Heart right ventricle (tissue), 16 donors: ENCODE measurements at regions not wholly inside any gene's neighbourhood (a gene's known extent, or its start where the extent isn't known, plus 50 kb on each side); places are given as distances from the start of the nearest gene placed in this dataset.
"Not testable (repeated sequence)": the region's sequence is repeated elsewhere in the genome, so short reads cannot be mapped to it uniquely, and the experiment has no call there.

Experiments
- ATAC-seq, 8 donors: fragments of 200-7000 bp; cut with Tn5 transposase; one replicate each; pipeline ENCODE4 v1.9.1; 2020; ENCODE audit warnings: mild to moderate bottlenecking in 8 of 8, moderate library complexity in 8 of 8, moderate number of reproducible peaks in 1 of 8
- DNase-seq, 2 donors: peaks; one replicate each; pipeline ENCODE4 v3.0.0-alpha.2; 2020
- H3K27ac ChIP-seq, 10 donors: fragments of 200-600 bp; sonication (generic) in 2 of 10; one replicate each; pipeline versions ENCODE4 v1.5.0 to v1.8.0; 2020 to 2022; ENCODE audit warnings: mild to moderate bottlenecking in 3 of 10
- H3K27me3 ChIP-seq, 7 donors: fragments of 200-600 bp; one replicate each; pipeline ENCODE4 v1.8.0; 2021 to 2022; ENCODE audit warnings: mild to moderate bottlenecking in 2 of 7
- H3K36me3 ChIP-seq, 9 donors: fragments of 200-600 bp; sonication (generic) in 1 of 9; one replicate each; pipeline versions ENCODE4 v1.5.0 to v1.8.0; 2020 to 2022; ENCODE audit warnings: mild to moderate bottlenecking in 2 of 9
- H3K4me1 ChIP-seq, 9 donors: fragments of 200-600 bp; sonication (generic) in 1 of 9; one replicate each; pipeline versions ENCODE4 v1.5.0 to v1.8.0; 2020 to 2022; ENCODE audit warnings: mild to moderate bottlenecking in 4 of 9
- H3K4me3 ChIP-seq, 10 donors: fragments of 200-600 bp; sonication (generic) in 2 of 10; one replicate each; pipeline versions ENCODE4 v1.5.0 to v1.8.0; 2020 to 2022; ENCODE audit warnings: mild to moderate bottlenecking in 7 of 10, moderate library complexity in 2 of 10
- H3K9me3 ChIP-seq, 11 donors: fragments of 200-600 bp in 10 of 11; sonication (generic) in 2 of 11; one replicate each; pipeline versions ENCODE4 v1.5.0 to v1.8.0; 2013 to 2022; ENCODE audit warnings: mild to moderate bottlenecking in 2 of 11, control low read depth in 1 of 11, moderate library complexity in 1 of 11
- WGBS, 2 donors: extraction: QIAGEN DNeasy Blood & Tissue Kit; methylation state at CpG; one replicate each; pipeline ENCODE4 v1.1.7; 2013; ENCODE audit warnings: inconsistent platforms in 1 of 2; 5-methylcytosine and 5-hydroxymethylcytosine counted together
- intact Hi-C, 10 donors: fragments of 100-400 bp; cut with DNase I; formaldehyde crosslinking; loops; one replicate each; pipeline versions ENCODE4 v1.11.1 to v1.14.2; 2022
- TF ChIP-seq, protein P1 (sequence below), 9 donors: fragments of 200-600 bp; sonication (generic) in 2 of 9; IDR thresholded peaks; one replicate each; pipeline versions ENCODE4 v1.5.0 to v1.8.0; 2021 to 2022; ENCODE audit warnings: antibody characterized with exemption in 9 of 9, mild to moderate bottlenecking in 5 of 9, moderate library complexity in 1 of 9
- donor health status: Arrhythmogenic right ventricular cardiomyopathy.
- donor health status: ischemic (EF 13 %, LVEDD 7.1; RV severe dilation, severe dysfunction).
- donor health status: healthy with polysubstance abuse.
- donor health status: DM: no; HTN: yes; CAD: no.
- donor health status: DM: no; HTN: no; CAD: no.
- donor health status: ischemic (EF 25% LVEDD 6.9; RV normal size, moderate dysfunction).
- donor health status: ischemic (EF 25% LVEDD 5.7; RV mildly dilated, moderate dysfunction).
- donor health status: healthy.
- donor health status: DM: yes; HTN: yes; CAD: no.
- donor health status: Ischemic cardiomyopathy.
- donor health status: ischemic (EF 35%, LVEDD 5.7; RV mildly dilated, moderate dysfunction).
- donor health status: nonischemic (EF 11% LVEDD 7.7; RV severe dilation, severe dysfunction).
- donor health status: DM: yes; HTN: yes; CAD: no.
- donor health status: PGD.
- donor health status: ischemic (EF 29% LVEDD 5.4; RV normal size, mild dysfunction).
- donor health status: nonischemic (EF 23%, LVEDD 6.1; RV moderate dilation, normal function).

GRCh38 chr15:70236341-70237086, 138.8 kb upstream of the TLE3 start:
- no peaks in the 10 kb centered on the region for H3K36me3 ChIP-seq
- peaks cover 0 to 6% (median 0%) of the 10 kb centered on the region in 7 donors for H3K27me3 ChIP-seq
- peaks cover 0 to 18% (median 6%) of the 10 kb centered on the region in 11 donors for H3K9me3 ChIP-seq
- intact Hi-C loops: no loop called here
- 86% methylated on average over 5 of the region's 5 CpGs for WGBS, 2 donors
- ATAC-seq: no peak
- no peak for DNase-seq
- H3K27ac ChIP-seq: no peak overlapping the region
- TF ChIP-seq, protein P1, sequence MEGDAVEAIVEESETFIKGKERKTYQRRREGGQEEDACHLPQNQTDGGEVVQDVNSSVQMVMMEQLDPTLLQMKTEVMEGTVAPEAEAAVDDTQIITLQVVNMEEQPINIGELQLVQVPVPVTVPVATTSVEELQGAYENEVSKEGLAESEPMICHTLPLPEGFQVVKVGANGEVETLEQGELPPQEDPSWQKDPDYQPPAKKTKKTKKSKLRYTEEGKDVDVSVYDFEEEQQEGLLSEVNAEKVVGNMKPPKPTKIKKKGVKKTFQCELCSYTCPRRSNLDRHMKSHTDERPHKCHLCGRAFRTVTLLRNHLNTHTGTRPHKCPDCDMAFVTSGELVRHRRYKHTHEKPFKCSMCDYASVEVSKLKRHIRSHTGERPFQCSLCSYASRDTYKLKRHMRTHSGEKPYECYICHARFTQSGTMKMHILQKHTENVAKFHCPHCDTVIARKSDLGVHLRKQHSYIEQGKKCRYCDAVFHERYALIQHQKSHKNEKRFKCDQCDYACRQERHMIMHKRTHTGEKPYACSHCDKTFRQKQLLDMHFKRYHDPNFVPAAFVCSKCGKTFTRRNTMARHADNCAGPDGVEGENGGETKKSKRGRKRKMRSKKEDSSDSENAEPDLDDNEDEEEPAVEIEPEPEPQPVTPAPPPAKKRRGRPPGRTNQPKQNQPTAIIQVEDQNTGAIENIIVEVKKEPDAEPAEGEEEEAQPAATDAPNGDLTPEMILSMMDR (IDR thresholded peaks at IDR 0.05): no peak
- H3K4me3 ChIP-seq: no peak overlapping the region
- H3K4me1 ChIP-seq: peaks cover 0 to 5% (median 0%) of the 10 kb centered on the region in 9 donors

DNA sequence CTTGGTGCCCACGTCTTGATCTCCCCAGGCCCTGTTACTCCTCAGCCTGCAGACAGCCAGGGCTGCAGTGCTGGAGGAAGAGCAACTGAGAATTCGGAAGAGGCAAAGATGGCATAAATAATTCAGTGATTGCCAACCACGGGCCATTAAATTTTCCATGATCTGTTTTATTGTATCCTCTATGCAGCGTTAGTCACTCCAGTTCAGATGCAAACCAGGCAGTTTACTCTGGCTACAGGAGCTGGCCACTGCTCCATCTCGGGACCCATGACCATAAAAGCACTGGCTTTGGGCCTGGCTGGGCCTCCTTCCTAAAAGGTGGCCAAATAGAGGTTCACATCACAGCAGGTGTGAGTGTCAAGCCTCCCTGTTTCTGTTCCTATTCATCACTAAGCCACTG, 137.6 kb upstream of the TLE3 start:
- peaks cover 0 to 29% (median 11%) of the 10 kb centered on the region in 11 donors for H3K9me3 ChIP-seq
- ATAC-seq: no peak
- intact Hi-C loops: no loop called here
- H3K27ac ChIP-seq: no peak overlapping the region
- TF ChIP-seq, protein P1 (IDR thresholded peaks at IDR 0.05): no peak
- H3K27me3 ChIP-seq: peaks cover 0 to under 1% (median 0%) of the 10 kb centered on the region in 7 donors
- DNase-seq: no peak
- H3K4me1 ChIP-seq: peaks cover 0 to 5% (median 0%) of the 10 kb centered on the region in 9 donors
- no peaks in the 10 kb centered on the region for H3K36me3 ChIP-seq
- 94 to 97% methylated on average over 5 of the region's 5 CpGs for WGBS, 2 donors
- H3K4me3 ChIP-seq: no peak overlapping the region

GRCh38 chr15:70234256-70234905, 136.7 kb upstream of the TLE3 start:
- intact Hi-C loops: no loop called here
- Histone ChIP-seq H3K9me3 (peaks cover 0 to 29% (median 11%) of the 10 kb centered on the region in 11 donors), H3K4me1 (peaks cover 0 to 5% (median 0%) of the 10 kb centered on the region in 9 donors), H3K27me3 (no peaks in the 10 kb centered on the region), H3K4me3 (no peak overlapping the region), H3K36me3 (no peaks in the 10 kb centered on the region), H3K27ac (no peak overlapping the region)
- 77 to 81% methylated on average over 9 of the region's 9 CpGs for WGBS, 2 donors
- ATAC-seq (no peak), DNase-seq (no peak)
- TF ChIP-seq, protein P1 (IDR thresholded peaks at IDR 0.05): no peak

DNA sequence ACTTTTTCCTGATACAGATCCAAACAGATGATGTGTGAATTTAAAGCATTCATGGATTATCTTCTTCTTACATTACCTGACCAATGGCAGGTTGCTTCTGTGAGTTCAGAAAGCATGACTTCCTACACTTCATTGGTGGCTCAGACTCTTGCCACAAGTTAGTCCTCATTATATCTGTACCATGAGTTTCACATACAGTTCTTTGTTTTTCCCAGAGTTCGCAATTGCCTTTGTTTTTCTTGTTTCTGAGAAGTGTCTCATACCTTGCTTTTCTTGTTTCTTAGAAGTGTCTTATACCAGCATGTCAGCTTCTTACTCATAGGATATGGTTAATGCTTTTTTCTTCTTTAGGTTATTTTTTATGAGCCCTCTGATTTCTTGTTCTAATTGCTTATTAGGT, 133.8 kb upstream of the TLE3 start:
- Histone ChIP-seq H3K4me3 (no peak overlapping the region), H3K36me3 (no peaks in the 10 kb centered on the region), H3K4me1 (peaks cover 0 to 1% (median 0%) of the 10 kb centered on the region in 9 donors), H3K27ac (no peak overlapping the region), H3K9me3 (peaks cover 0 to 29% (median 11%) of the 10 kb centered on the region in 11 donors), H3K27me3 (no peaks in the 10 kb centered on the region)
- intact Hi-C loops: no loop called here
- TF ChIP-seq, protein P1 (IDR thresholded peaks at IDR 0.05): no peak
- ATAC-seq (no peak), DNase-seq (no peak)
- WGBS, 2 donors: 35 to 98% methylated on average over 1 of the region's 1 CpG

- ATAC-seq, DNase-seq, intact Hi-C loops, H3K4me1 ChIP-seq, H3K36me3 ChIP-seq, H3K4me3 ChIP-seq, H3K27me3 ChIP-seq, H3K27ac ChIP-seq: not testable (repeated sequence)
- H3K9me3 ChIP-seq: peaks cover 0 to 25% (median 11%) of the 10 kb centered on the region in 11 donors
- WGBS, 2 donors: 96 to 98% methylated on average over 3 of the region's 3 CpGs
Measured at GRCh38 chr15:70227918-70228317, 130.2 kb upstream of the TLE3 start.
